SK-N-MC (cell line): ENCODE measurements at regions not wholly inside any gene's neighbourhood (a gene's known extent, or its start where the extent isn't known, plus 50 kb on each side); places are given as distances from the start of the nearest gene placed in this dataset.
A peak's percentile ranks its signal among the peaks of the same experiment; 100 is the strongest.

Experiments used
- DNase-seq: peaks from one replicate; pipeline ENCODE4 v3.0.0-alpha.2; 2011; ENCODE audit warnings: low read depth, low spot score
- H3K27ac ChIP-seq: fragments of 200-600 bp; sonication (generic); 2 replicates; pipeline ENCODE4 v1.5.1; 2016; ENCODE audit warnings: mixed run types
- H3K36me3 ChIP-seq: fragments of 200-600 bp; sonication (generic); 2 replicates; pipeline ENCODE4 v1.6.1; 2017; ENCODE audit warnings: antibody characterized with exemption, low read length, mixed read lengths; ENCODE audit not compliant: insufficient read depth
- H3K4me3 ChIP-seq: fragments of 200-600 bp; sonication (generic); 2 replicates; pipeline ENCODE4 v1.5.1; 2016
- H3K9ac ChIP-seq: fragments of 200-600 bp; sonication (generic); 2 replicates; pipeline ENCODE4 v1.8.0; 2017; ENCODE audit warnings: mixed run types, mixed read lengths; ENCODE audit not compliant: insufficient read length
- H3K9me3 ChIP-seq: fragments of 200-600 bp; sonication (generic); 2 replicates; pipeline ENCODE4 v1.6.1; 2017; ENCODE audit warnings: low read depth, mild to moderate bottlenecking, antibody characterized with exemption, low read length, moderate library complexity, mixed read lengths
- EZH2 ChIP-seq: fragments of 200-600 bp; sonication (generic); IDR thresholded peaks from one replicate; pipeline ENCODE4 v1.6.1; 2017; ENCODE audit warnings: antibody characterized with exemption
- FOXP2 ChIP-seq: optimal IDR thresholded peaks from 2 replicates; pipeline ENCODE3; 2011; ENCODE audit warnings: mild to moderate bottlenecking, moderate library complexity; ENCODE audit not compliant: insufficient read depth; ENCODE audit errors: extremely low read length, control extremely low read depth
- POLR2AphosphoS5 ChIP-seq: IDR thresholded peaks from 2 replicates; pipeline ENCODE4 v1.6.1; 2012; ENCODE audit warnings: mild to moderate bottlenecking, low read depth, low read length, borderline replicate concordance

DNA sequence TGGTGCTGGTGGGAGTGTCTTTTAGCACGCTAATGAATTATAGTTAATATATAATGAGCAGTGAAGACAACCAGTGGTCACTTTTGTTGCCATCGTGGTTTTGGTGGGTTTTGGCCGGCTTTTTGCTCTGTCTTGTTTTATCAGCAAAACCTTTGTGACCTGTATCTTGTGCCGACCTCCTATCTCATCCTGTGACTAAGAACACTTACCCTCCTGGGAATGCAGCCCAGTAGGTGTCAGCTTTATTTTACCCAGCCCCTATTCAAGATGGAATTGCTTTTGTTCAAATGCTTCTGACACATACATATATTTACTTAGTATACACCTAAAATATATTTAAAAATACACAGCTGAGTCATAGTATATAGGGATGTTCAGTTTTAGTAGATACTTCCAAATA lies 770.3 kb downstream of the PDCD6IP start:
- no peak overlapping the region for H3K4me3 ChIP-seq
- H3K27ac ChIP-seq = no peak overlapping the region
- no peak for DNase-seq
- H3K36me3 ChIP-seq = no peaks in the 10 kb centered on the region
- no peak overlapping the region for H3K9ac ChIP-seq
- H3K9me3 ChIP-seq = no peaks in the 10 kb centered on the region
- TF ChIP-seq FOXP2 (no peak), EZH2 (no peak), POLR2AphosphoS5 (no peak)

DNA sequence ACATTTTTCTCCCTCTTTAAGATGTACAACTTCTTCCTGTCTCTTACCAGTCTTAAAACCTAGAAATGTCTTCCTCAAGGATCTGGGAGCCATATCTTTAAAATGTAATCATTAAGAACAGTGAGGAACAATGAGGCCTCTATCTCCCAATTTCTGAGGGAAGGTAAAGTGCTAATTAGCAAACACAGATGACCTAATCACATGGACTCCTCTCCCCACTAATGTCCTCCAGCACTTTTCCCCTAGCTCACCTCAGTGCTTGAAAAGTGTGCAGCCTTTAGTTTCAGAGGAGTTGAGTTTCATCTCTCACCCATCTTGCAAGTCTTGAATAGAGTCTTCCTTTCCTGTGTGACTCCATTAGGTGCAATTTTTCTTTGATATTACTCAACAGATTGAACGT lies 771.0 kb downstream of the PDCD6IP start:
- H3K9ac ChIP-seq = no peak overlapping the region
- TF ChIP-seq FOXP2 = no peak
- no peak for TF ChIP-seq EZH2
- no peaks in the 10 kb centered on the region for H3K36me3 ChIP-seq
- no peaks in the 10 kb centered on the region for H3K9me3 ChIP-seq
- H3K27ac ChIP-seq = no peak overlapping the region
- no peak overlapping the region for H3K4me3 ChIP-seq
- no peak for DNase-seq

DNA sequence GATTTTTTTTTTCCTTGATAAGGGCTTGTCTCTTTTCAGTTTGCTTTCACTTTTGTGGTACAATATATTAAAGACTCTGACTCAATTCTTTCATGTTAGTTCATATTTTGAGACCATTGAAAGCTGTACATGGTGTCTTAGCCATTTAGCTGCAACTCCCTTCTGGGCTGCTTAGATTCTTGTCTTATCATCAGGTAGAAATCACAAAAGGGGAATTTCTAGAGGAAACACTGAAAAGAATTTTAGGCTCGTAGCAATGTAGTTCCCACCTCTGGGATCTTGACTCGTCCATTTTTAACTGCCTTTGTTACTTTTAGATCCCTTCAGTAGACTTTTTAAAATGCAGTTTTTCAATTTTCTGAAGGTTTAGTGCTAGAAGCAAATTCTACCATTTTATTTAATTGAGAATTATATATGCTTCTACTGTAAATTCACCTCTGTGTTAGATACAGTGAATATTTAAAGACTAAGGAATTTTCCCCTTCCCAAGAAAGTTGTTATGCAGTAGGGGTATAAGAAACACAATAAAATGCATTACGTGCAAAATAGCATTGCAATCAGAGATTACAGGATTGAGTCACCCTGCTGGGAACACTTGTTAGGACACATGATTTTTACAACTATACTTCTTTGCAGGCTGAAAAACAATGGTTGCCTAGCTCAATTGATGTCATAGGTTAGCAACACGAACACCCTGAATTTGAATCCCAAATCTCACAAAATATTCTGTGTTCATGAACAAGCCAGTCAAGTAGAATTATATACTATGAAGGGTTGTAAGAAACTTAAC lies 772.7 kb downstream of the PDCD6IP start:
- H3K36me3 ChIP-seq = no peaks in the 10 kb centered on the region
- H3K4me3 ChIP-seq = no peak overlapping the region
- DNase-seq = no peak
- H3K9me3 ChIP-seq = no peaks in the 10 kb centered on the region
- H3K27ac ChIP-seq = no peak overlapping the region
- H3K9ac ChIP-seq = no peak overlapping the region
- no peak for TF ChIP-seq EZH2
- TF ChIP-seq FOXP2 = no peak
- TF ChIP-seq POLR2AphosphoS5 = no peak

DNA sequence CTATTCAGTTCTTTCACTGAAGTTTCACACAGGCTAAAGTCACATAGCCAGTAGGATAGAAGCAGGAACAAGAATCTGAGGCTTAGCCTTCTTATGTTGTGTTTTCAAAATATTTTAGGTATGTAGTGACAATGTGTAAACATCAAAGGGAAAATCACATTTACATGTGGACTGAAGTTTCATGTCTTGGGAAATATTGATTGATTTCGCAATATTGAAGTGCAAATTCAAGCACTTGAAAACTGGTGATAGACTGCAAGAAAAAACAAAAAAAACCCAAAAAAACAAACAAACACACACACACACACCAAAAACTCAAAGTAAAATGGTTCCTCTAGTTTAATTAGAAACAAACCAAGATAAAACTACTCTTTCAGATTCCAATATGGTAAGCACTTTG lies 773.3 kb downstream of the PDCD6IP start:
- Histone ChIP-seq H3K36me3 (no peaks in the 10 kb centered on the region), H3K9ac (no peak overlapping the region), H3K27ac (no peak overlapping the region), H3K4me3 (no peak overlapping the region), H3K9me3 (no peaks in the 10 kb centered on the region)
- TF ChIP-seq POLR2AphosphoS5 = no peak
- no peak for TF ChIP-seq EZH2
- TF ChIP-seq FOXP2 = no peak
- DNase-seq = no peak

DNA sequence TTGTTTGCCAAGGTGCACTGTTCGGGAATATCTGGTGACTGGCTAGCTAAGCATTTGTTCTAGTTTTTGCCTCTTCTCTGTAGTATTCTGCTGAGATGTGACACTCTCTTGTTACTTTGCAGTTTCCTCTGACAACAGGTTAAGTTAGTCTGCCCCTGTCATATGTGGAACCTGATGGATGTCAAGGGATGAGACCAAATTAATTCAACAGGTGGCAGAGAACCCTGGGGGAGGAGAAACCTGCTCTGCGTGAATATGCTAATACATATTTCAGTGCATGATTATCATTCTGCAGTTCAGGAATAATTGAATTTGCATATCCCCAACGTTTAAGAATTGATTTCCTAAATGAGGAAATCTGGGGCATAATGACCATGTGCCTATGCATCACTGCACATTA lies 777.3 kb downstream of the PDCD6IP start:
- Histone ChIP-seq H3K9ac (no peak overlapping the region), H3K4me3 (no peak overlapping the region), H3K9me3 (no peaks in the 10 kb centered on the region), H3K27ac (no peak overlapping the region), H3K36me3 (no peaks in the 10 kb centered on the region)
- no peak for TF ChIP-seq FOXP2
- TF ChIP-seq POLR2AphosphoS5 = no peak
- no peak for TF ChIP-seq EZH2
- no peak for DNase-seq

DNA sequence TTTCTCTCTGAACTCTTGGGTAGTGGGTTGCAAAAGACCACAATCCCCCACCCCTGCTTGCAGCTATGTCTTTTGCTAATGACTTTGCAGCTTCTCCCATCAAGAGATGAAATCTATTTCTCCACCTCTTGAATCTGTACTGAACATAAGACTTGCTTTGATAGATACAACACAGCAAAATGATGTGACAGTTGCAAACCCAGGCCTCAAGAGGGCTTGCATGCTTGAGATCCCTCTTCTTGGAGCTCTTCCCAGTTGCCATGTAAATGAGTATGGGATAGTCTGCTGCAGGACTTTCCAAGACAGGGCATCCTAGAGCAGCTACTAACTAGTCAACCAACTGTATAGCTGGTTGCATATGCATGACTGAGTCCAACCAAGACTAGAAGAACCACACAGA lies 783.6 kb downstream of the PDCD6IP start:
- DNase-seq = peak; percentile 16
- TF ChIP-seq POLR2AphosphoS5 (no peak), FOXP2 (no peak), EZH2 (no peak)
- no peaks in the 10 kb centered on the region for H3K9me3 ChIP-seq
- no peak overlapping the region for H3K27ac ChIP-seq
- H3K4me3 ChIP-seq = no peak overlapping the region
- H3K36me3 ChIP-seq = no peaks in the 10 kb centered on the region
- no peak overlapping the region for H3K9ac ChIP-seq

DNA sequence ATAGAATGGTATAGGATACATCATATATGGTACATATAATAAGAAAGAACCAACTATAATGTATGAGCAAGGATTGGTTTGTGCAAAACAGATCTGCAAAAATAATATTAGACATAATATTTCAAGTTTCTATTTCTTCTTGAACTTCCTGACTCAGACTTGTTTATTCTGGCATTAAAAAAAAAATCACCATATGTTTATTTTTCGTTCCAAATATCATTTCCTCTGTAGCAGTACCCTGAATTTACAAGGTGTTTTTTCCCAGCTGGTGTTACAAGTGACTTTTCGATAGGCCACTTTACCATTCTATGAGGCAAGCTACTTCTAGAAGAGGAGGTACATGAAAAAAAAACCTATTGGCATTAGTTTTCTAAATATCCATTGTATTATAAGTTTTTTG lies 785.0 kb downstream of the PDCD6IP start:
- Histone ChIP-seq H3K9me3 (no peaks in the 10 kb centered on the region), H3K27ac (no peak overlapping the region), H3K9ac (no peak overlapping the region), H3K36me3 (no peaks in the 10 kb centered on the region), H3K4me3 (no peak overlapping the region)
- no peak for DNase-seq
- TF ChIP-seq FOXP2 (no peak), EZH2 (no peak), POLR2AphosphoS5 (no peak)

DNA sequence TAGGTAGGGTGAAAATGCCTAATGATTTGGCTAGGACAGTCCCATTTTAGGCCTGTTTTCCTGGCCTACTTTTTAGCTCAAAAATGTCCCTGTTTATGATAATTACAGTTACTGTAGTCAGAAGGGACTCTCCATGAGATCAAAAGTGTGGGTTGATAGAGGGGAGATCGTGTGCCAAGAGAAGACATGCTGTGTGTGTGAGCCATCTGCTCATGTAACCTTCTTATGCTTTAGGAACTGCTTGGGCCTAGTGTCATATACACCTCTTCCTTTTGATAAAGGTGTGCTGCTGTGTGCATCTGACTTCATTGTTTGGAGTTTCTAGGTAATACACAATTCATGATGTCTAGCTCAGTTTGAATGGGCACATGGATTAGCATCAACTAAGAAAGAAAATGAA lies 786.5 kb downstream of the PDCD6IP start:
- DNase-seq = no peak
- Histone ChIP-seq H3K9me3 (no peaks in the 10 kb centered on the region), H3K9ac (no peak overlapping the region), H3K4me3 (no peak overlapping the region), H3K36me3 (no peaks in the 10 kb centered on the region), H3K27ac (no peak overlapping the region)
- TF ChIP-seq POLR2AphosphoS5 (no peak), EZH2 (no peak), FOXP2 (no peak)

DNA sequence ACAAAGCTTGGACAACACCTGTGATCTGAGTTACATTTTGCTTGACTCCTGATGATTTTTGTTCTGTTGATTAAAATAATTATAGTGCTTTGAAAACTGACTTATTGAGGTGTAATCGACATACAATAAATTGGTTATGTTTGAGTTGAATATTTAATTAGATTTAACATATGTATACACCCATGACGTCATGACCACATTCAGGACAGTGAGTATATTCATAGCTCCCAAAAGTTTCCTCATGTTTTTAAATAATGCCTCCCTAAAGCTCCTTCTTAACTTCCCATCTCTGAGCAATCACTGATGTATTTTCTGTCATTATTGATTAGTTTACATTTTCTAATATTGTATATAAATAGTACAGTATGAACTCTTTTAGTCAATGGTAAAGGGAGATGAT lies 801.2 kb downstream of the PDCD6IP start:
- no peaks in the 10 kb centered on the region for H3K9me3 ChIP-seq
- no peak for DNase-seq
- no peak overlapping the region for H3K27ac ChIP-seq
- no peak overlapping the region for H3K9ac ChIP-seq
- no peak for TF ChIP-seq EZH2
- no peak for TF ChIP-seq FOXP2
- no peak for TF ChIP-seq POLR2AphosphoS5
- no peak overlapping the region for H3K4me3 ChIP-seq
- no peaks in the 10 kb centered on the region for H3K36me3 ChIP-seq
